LNCAP (cell line): ENCODE measurements at regions not wholly inside any gene's neighbourhood (a gene's known extent, or its start where the extent isn't known, plus 50 kb on each side); places are given as distances from the start of the nearest gene placed in this dataset.

Source experiments
- CTCF ChIP-seq: fragments of 450-650 bp; IDR thresholded peaks from 2 replicates; pipeline ENCODE4 v1.5.1; 2017; ENCODE audit warnings: mild to moderate bottlenecking

GRCh38 chr1:199404191-199404590, 623.3 kb upstream of the NR5A2 start:
- no peak for TF ChIP-seq CTCF

GRCh38 chr1:199404976-199405375, 622.5 kb upstream of the NR5A2 start:
- no peak for TF ChIP-seq CTCF

- no peak for TF ChIP-seq CTCF
These were observed 621.8 kb upstream of the NR5A2 start for GRCh38 chr1:199405634-199406196.

DNA sequence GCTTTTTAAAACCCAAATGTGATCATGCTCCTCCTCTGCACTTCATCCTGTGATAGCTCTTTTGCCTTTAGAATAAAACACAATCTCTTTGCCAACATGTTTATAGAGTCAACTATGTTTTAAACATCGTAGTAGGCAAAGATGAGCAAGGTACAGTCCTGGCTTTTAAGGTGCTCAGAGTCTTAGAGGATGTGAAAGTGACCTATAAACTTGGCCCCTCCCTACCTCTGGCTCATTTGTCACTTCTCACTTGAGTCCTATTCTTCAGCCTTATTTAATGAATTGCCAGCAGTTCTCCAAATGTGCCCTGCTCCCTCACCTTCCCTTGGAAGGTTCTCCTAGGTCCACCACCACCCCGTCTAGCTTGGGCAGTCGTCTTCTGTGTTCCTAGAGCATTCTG, 617.0 kb upstream of the NR5A2 start:
- no peak for TF ChIP-seq CTCF

- TF ChIP-seq CTCF: no peak
These were observed 616.0 kb upstream of the NR5A2 start for GRCh38 chr1:199411506-199411905.

DNA sequence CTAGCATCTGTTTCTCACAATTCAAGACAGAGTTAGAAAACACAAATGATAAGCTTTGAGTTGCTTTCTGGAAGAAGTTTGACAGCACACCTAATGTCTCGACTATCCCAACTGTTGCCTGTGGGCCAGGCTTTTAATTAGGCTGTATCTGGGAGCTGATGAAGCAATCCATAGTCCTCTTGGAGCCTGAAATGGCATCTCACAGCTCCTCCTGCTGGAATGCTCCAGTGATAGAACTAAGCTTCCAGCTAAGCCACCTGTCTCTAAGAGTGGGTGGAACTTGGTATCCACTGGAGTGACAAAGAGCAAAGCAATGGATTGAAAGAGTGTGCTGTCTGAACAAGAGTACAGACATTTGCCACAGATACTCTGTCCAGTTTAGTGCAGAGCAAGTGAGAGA, 605.3 kb upstream of the NR5A2 start:
- no peak for TF ChIP-seq CTCF

- TF ChIP-seq CTCF: no peak
These were observed 579.6 kb upstream of the NR5A2 start for GRCh38 chr1:199447906-199448305.

- no peak for TF ChIP-seq CTCF
These were observed 578.9 kb upstream of the NR5A2 start for GRCh38 chr1:199448646-199449045.
